HG03460 (cell line): ENCODE measurements at regions not wholly inside any gene's neighbourhood (a gene's known extent, or its start where the extent isn't known, plus 50 kb on each side); places are given as distances from the start of the nearest gene placed in this dataset.

ENCODE experiments used
- ATAC-seq: cut with Tn5 transposase; IDR thresholded peaks from one replicate; pipeline ENCODE4 v1.9.1; 2021; ENCODE audit not compliant: unreplicated experiment

- ATAC-seq = no peak
Observed at GRCh38 chr17:73947281-73947965, 256.1 kb upstream of the RPL38 start.

GRCh38 chr17:73947966-73948355 is 255.5 kb upstream of the RPL38 start:
- ATAC-seq = no peak

GRCh38 chr17:73949903-73950592 is 253.4 kb upstream of the RPL38 start:
- no peak for ATAC-seq

- no peak for ATAC-seq
Observed at GRCh38 chr17:73950593-73950914, 252.9 kb upstream of the RPL38 start.

GRCh38 chr17:73952082-73952479 is 251.4 kb upstream of the RPL38 start:
- no peak for ATAC-seq

- no peak for ATAC-seq
Observed at GRCh38 chr17:73952480-73953205, 250.8 kb upstream of the RPL38 start.

- ATAC-seq = no peak
Observed at GRCh38 chr17:73953206-73954033, 250.1 kb upstream of the RPL38 start.

- no peak for ATAC-seq
Observed at GRCh38 chr17:73954951-73955350, 248.5 kb upstream of the RPL38 start.

- no peak for ATAC-seq
Observed at GRCh38 chr17:73955616-73956015, 247.9 kb upstream of the RPL38 start.

GRCh38 chr17:73956169-73956568 is 247.3 kb upstream of the RPL38 start:
- ATAC-seq = no peak

GRCh38 chr17:73956595-73957465 is 246.6 kb upstream of the RPL38 start:
- ATAC-seq = no peak

GRCh38 chr17:73957564-73957963 is 245.9 kb upstream of the RPL38 start:
- no peak for ATAC-seq

- no peak for ATAC-seq
Observed at GRCh38 chr17:73958453-73958852, 245.0 kb upstream of the RPL38 start.

- ATAC-seq = no peak
Observed at GRCh38 chr17:73960469-73960868, 243.0 kb upstream of the RPL38 start.

- no peak for ATAC-seq
Observed at GRCh38 chr17:73962308-73962707, 241.2 kb upstream of the RPL38 start.

- ATAC-seq = no peak
Observed at GRCh38 chr17:73968680-73969079, 234.8 kb upstream of the RPL38 start.

- no peak for ATAC-seq
Observed at GRCh38 chr17:73969956-73970355, 233.5 kb upstream of the RPL38 start.

- ATAC-seq = no peak
Observed at GRCh38 chr17:73971127-73971526, 232.4 kb upstream of the RPL38 start.

- no peak for ATAC-seq
Observed at GRCh38 chr17:73972056-73972455, 231.4 kb upstream of the RPL38 start.

- no peak for ATAC-seq
Observed at GRCh38 chr17:73972901-73973300, 230.6 kb upstream of the RPL38 start.
